HEK293 (cell line): ENCODE measurements at regions not wholly inside any gene's neighbourhood (a gene's known extent, or its start where the extent isn't known, plus 50 kb on each side); places are given as distances from the start of the nearest gene placed in this dataset.

Source experiments
- CTCF ChIA-PET: fragments of 350-600 bp; formaldehyde crosslinking; extraction: SDS; loops from one replicate; lab custom pipeline; 2021; ENCODE audit warnings: antibody characterized with exemption; lab: Yijun Ruan, JAX
- POLR2A ChIA-PET: fragments of 300-600 bp; formaldehyde crosslinking; extraction: SDS; loops from one replicate; lab custom pipeline; 2020; ENCODE audit warnings: antibody characterized with exemption, inconsistent platforms; lab: Yijun Ruan, JAX
- H3K27ac ChIP-seq: fragments of 200-500 bp; sonication (Bioruptor generic); 2 replicates; pipeline ENCODE4 v1.5.1; 2014; ENCODE audit warnings: low read depth, low read length, control low read depth, inconsistent platforms; ENCODE audit errors: extremely low read depth
- H3K36me3 ChIP-seq, 2 experiments: fragments of 200-500 bp in 1 of 2; sonication (Bioruptor generic) in 1 of 2; 1 replicate in 1 of 2; 2 replicates in 1 of 2; pipeline ENCODE4 v1.5.1; 2014 to 2017; ENCODE audit warnings: inconsistent platforms in 2 of 2, low read length in 2 of 2; ENCODE audit not compliant: control insufficient read depth in 2 of 2, insufficient read depth in 1 of 2
- H3K4me1 ChIP-seq: fragments of 200-500 bp; sonication (Bioruptor generic); 2 replicates; pipeline ENCODE4 v1.5.1; 2014; ENCODE audit warnings: mild to moderate bottlenecking, low read length, inconsistent platforms; ENCODE audit not compliant: control insufficient read depth, insufficient read depth
- H3K4me3 ChIP-seq: 2 replicates; pipeline ENCODE4 v1.5.1; 2011; ENCODE audit warnings: low read depth, mild to moderate bottlenecking, control low read depth, low read length, moderate library complexity
- H3K9me3 ChIP-seq: fragments of 200-500 bp; sonication (Bioruptor generic); 2 replicates; pipeline ENCODE4 v1.5.1; 2014; ENCODE audit warnings: low read depth, low read length, inconsistent platforms; ENCODE audit not compliant: control insufficient read depth, insufficient read depth
- BCL11B ChIP-seq: fragments of 450-650 bp; formaldehyde crosslinking; IDR thresholded peaks from 2 replicates; pipeline ENCODE4 v1.5.1; 2016; ENCODE audit warnings: low read depth, missing biosample characterization, missing genetic modification characterization
- KLF9 ChIP-seq: fragments of 450-650 bp; formaldehyde crosslinking; IDR thresholded peaks from 2 replicates; pipeline ENCODE4 v1.5.1; 2016; ENCODE audit warnings: missing biosample characterization, missing genetic modification characterization, low read depth
- TRIM28 ChIP-seq: IDR thresholded peaks from 2 replicates; pipeline ENCODE4 v1.6.1; 2011; ENCODE audit warnings: low read length, control low read depth, borderline replicate concordance
- YY1 ChIP-seq: fragments of 450-650 bp; formaldehyde crosslinking; IDR thresholded peaks from 2 replicates; pipeline ENCODE4 v1.5.1; 2018; ENCODE audit warnings: missing biosample characterization, missing genetic modification characterization
- ZBTB1 ChIP-seq: fragments of 450-650 bp; formaldehyde crosslinking; IDR thresholded peaks from 2 replicates; pipeline ENCODE4 v1.5.1; 2016; ENCODE audit warnings: missing biosample characterization, missing genetic modification characterization
- ZFP41 ChIP-seq: fragments of 450-650 bp; formaldehyde crosslinking; IDR thresholded peaks from 2 replicates; pipeline ENCODE4 v1.5.1; 2016; ENCODE audit warnings: missing biosample characterization, missing genetic modification characterization, borderline replicate concordance
- ZNF10 ChIP-seq: fragments of 450-650 bp; formaldehyde crosslinking; IDR thresholded peaks from 2 replicates; pipeline ENCODE4 v1.5.1; 2017; ENCODE audit warnings: missing biosample characterization, missing genetic modification characterization
- ZNF121 ChIP-seq: fragments of 450-650 bp; formaldehyde crosslinking; IDR thresholded peaks from 2 replicates; pipeline ENCODE4 v1.5.1; 2016; ENCODE audit warnings: missing biosample characterization, missing genetic modification characterization
- ZNF133 ChIP-seq: fragments of 450-650 bp; formaldehyde crosslinking; IDR thresholded peaks from 2 replicates; pipeline ENCODE4 v1.5.1; 2016; ENCODE audit warnings: missing biosample characterization, missing genetic modification characterization
- ZNF138 ChIP-seq: fragments of 450-650 bp; formaldehyde crosslinking; IDR thresholded peaks from 2 replicates; pipeline ENCODE4 v1.5.1; 2016; ENCODE audit warnings: missing biosample characterization, missing genetic modification characterization, borderline replicate concordance
- ZNF18 ChIP-seq: fragments of 450-650 bp; formaldehyde crosslinking; IDR thresholded peaks from 2 replicates; pipeline ENCODE4 v1.5.1; 2016; ENCODE audit warnings: missing biosample characterization, missing genetic modification characterization
- ZNF202 ChIP-seq: fragments of 450-650 bp; formaldehyde crosslinking; IDR thresholded peaks from 2 replicates; pipeline ENCODE4 v1.5.1; 2016; ENCODE audit warnings: missing biosample characterization, missing genetic modification characterization, borderline replicate concordance
- ZNF24 ChIP-seq: fragments of 450-650 bp; formaldehyde crosslinking; IDR thresholded peaks from 2 replicates; pipeline ENCODE4 v1.5.1; 2016; ENCODE audit warnings: missing biosample characterization, missing genetic modification characterization
- ZNF335 ChIP-seq: fragments of 450-650 bp; formaldehyde crosslinking; conservative IDR thresholded peaks from 2 replicates; pipeline ENCODE4 v1.5.1; 2016; ENCODE audit warnings: missing biosample characterization, missing genetic modification characterization
- ZNF37A ChIP-seq: fragments of 450-650 bp; IDR thresholded peaks from 2 replicates; pipeline ENCODE4 v1.5.1; 2018; ENCODE audit warnings: missing biosample characterization, missing genetic modification characterization
- ZNF426 ChIP-seq: fragments of 450-650 bp; formaldehyde crosslinking; IDR thresholded peaks from 2 replicates; pipeline ENCODE4 v1.5.1; 2017; ENCODE audit warnings: missing biosample characterization, missing genetic modification characterization, mild to moderate bottlenecking, inconsistent platforms, moderate library complexity
- ZNF555 ChIP-seq: fragments of 450-650 bp; formaldehyde crosslinking; conservative IDR thresholded peaks from 2 replicates; pipeline ENCODE4 v1.5.1; 2017; ENCODE audit warnings: missing biosample characterization, mild to moderate bottlenecking, missing genetic modification characterization, inconsistent platforms
- ZNF654 ChIP-seq: fragments of 450-650 bp; formaldehyde crosslinking; IDR thresholded peaks from 2 replicates; pipeline ENCODE4 v1.5.1; 2016; ENCODE audit warnings: low read depth, missing biosample characterization, missing genetic modification characterization
- ZNF660 ChIP-seq: fragments of 450-650 bp; IDR thresholded peaks from 2 replicates; pipeline ENCODE4 v1.5.1; 2018; ENCODE audit warnings: missing biosample characterization, mild to moderate bottlenecking, missing genetic modification characterization
- ZNF701 ChIP-seq: fragments of 450-650 bp; formaldehyde crosslinking; IDR thresholded peaks from 2 replicates; pipeline ENCODE4 v1.5.1; 2016; ENCODE audit warnings: missing biosample characterization, missing genetic modification characterization
- TF ChIP-seq, protein P1 (sequence below): fragments of 450-650 bp; formaldehyde crosslinking; IDR thresholded peaks from 2 replicates; pipeline ENCODE4 v1.5.1; 2016; ENCODE audit warnings: missing biosample characterization, missing genetic modification characterization
- TF ChIP-seq, protein P2 (sequence below): fragments of 450-650 bp; formaldehyde crosslinking; IDR thresholded peaks from 2 replicates; pipeline ENCODE4 v1.5.1; 2016; ENCODE audit warnings: missing biosample characterization, missing genetic modification characterization
- TF ChIP-seq, protein P3 (sequence below): fragments of 450-650 bp; formaldehyde crosslinking; IDR thresholded peaks from 2 replicates; pipeline ENCODE4 v1.5.1; 2016; ENCODE audit warnings: missing biosample characterization, missing genetic modification characterization, borderline replicate concordance

GRCh38 chr1:219993554-219994433 lies 52.5 kb downstream of the EPRS1 start:
- ChIA-PET CTCF (interaction anchor here (0.5 to 2.0 kb wide), 2 partner anchors 111 to 1209 kb away, joined by 3 to 4 read pairs; no protein-coding TSS in a partner anchor), POLR2A (interaction anchor here (0.6 kb wide), 1 partner anchor 16 kb away, joined by 3 read pairs; no protein-coding TSS in a partner anchor)
- TF ChIP-seq ZFP41 (tag by site-specific recombination) (no peak), KLF9 (no peak), ZNF10 (no peak), ZNF555 (no peak), YY1 (tag by site-specific recombination) (no peak), ZNF426 (no peak), TRIM28 (no peak), ZNF701 (no peak), ZNF18 (tag by site-specific recombination) (no peak), ZNF654 (tag by site-specific recombination) (no peak), ZNF660 (tag by site-specific recombination) (no peak), ZNF138 (tag by site-specific recombination) (no peak)
- TF ChIP-seq, protein P1, sequence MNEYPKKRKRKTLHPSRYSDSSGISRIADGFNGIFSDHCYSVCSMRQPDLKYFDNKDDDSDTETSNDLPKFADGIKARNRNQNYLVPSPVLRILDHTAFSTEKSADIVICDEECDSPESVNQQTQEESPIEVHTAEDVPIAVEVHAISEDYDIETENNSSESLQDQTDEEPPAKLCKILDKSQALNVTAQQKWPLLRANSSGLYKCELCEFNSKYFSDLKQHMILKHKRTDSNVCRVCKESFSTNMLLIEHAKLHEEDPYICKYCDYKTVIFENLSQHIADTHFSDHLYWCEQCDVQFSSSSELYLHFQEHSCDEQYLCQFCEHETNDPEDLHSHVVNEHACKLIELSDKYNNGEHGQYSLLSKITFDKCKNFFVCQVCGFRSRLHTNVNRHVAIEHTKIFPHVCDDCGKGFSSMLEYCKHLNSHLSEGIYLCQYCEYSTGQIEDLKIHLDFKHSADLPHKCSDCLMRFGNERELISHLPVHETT (tag by site-specific recombination), result no peak
- TF ChIP-seq, protein P2, sequence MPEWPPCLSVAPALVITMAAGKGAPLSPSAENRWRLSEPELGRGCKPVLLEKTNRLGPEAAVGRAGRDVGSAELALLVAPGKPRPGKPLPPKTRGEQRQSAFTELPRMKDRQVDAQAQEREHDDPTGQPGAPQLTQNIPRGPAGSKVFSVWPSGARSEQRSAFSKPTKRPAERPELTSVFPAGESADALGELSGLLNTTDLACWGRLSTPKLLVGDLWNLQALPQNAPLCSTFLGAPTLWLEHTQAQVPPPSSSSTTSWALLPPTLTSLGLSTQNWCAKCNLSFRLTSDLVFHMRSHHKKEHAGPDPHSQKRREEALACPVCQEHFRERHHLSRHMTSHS (tag by site-specific recombination), result no peak
- no peaks in the 10 kb centered on the region for H3K4me1 ChIP-seq
- peaks cover 0 to 30% of the 10 kb centered on the region in 2 experiments for H3K36me3 ChIP-seq
- H3K9me3 ChIP-seq, result no peaks in the 10 kb centered on the region
- no peak overlapping the region for H3K4me3 ChIP-seq
- H3K27ac ChIP-seq, result no peak overlapping the region

DNA sequence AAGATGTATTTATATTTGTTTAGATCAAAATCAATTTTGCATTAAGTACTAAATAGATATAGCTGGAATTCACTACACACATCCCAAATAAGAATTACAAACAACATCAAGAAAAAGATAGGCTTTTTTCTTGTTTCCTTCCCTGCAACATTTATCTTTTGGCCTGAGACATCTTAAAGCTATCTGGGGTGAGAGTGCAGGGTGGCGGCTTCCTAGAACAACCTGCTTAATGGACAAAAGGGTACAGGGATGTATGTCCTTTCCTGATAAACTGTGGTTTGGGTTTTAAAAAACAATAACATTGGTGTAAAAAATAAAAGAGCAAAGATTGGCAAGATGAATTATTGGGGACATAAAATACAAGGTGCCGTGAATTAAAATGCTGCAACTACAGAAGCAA lies 54.4 kb downstream of the EPRS1 start:
- Histone ChIP-seq H3K9me3 (no peaks in the 10 kb centered on the region), H3K27ac (no peak overlapping the region), H3K4me1 (no peaks in the 10 kb centered on the region), H3K4me3 (no peak overlapping the region), H3K36me3 (peaks cover under 1 to 40% of the 10 kb centered on the region in 2 experiments)
- CTCF ChIA-PET, result interaction anchor here (1.1 to 2.4 kb wide), 7 partner anchors 12 to 812 kb away, joined by 3 to 11 read pairs (median 5); no protein-coding TSS in a partner anchor
- POLR2A ChIA-PET, result no interaction called here
- TF ChIP-seq ZNF335 (tag by site-specific recombination) (no peak), ZNF18 (tag by site-specific recombination) (no peak), ZNF121 (tag by site-specific recombination) (no peak), ZNF37A (no peak), KLF9 (no peak), ZNF24 (no peak), ZNF202 (tag by site-specific recombination) (no peak), ZNF133 (tag by site-specific recombination) (no peak), ZBTB1 (tag by site-specific recombination) (no peak), BCL11B (tag by site-specific recombination) (no peak)
- TF ChIP-seq, protein P3, sequence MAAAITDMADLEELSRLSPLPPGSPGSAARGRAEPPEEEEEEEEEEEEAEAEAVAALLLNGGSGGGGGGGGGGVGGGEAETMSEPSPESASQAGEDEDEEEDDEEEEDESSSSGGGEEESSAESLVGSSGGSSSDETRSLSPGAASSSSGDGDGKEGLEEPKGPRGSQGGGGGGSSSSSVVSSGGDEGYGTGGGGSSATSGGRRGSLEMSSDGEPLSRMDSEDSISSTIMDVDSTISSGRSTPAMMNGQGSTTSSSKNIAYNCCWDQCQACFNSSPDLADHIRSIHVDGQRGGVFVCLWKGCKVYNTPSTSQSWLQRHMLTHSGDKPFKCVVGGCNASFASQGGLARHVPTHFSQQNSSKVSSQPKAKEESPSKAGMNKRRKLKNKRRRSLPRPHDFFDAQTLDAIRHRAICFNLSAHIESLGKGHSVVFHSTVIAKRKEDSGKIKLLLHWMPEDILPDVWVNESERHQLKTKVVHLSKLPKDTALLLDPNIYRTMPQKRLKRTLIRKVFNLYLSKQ (tag by site-specific recombination), result no peak
